ENCODE measurements at regions not wholly inside any gene's neighbourhood (a gene's known extent, or its start where the extent isn't known, plus 50 kb on each side); places are given as distances from the start of the nearest gene placed in this dataset.

DNA sequence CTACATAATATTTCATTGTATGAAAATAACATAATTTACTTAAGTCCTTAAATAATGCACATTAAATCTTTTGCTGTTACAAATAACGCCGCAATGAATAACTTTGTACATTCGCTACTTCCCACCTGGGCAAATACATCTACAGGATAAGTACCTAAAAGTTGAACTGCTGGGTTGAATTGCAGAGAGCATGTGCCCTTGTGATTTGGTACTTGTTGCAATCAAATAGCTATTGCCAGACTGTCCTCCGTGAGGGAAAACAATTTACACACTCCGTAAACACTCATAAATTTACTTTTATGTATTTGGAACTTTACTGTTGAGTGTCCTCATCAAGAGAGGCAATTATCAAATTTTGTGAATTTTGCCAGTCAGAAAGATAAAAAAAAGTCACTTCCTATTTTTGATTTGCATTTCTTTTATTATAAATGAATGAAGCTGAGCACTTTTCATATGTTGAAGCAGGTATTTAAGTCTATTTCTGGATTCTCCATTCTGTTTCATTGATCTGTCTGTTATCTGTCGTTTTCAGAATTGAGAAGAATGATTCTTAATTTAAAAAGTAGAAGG, 140.8 kb upstream of the SERTAD2 start:
- Histone ChIP-seq H3K27ac (ENCODE audit: low read depth in 1 of 2, low read length in 2 of 2) (no peak overlapping the region), H3K4me1 (ENCODE audit: control insufficient read depth in 4 of 4, insufficient read depth in 4 of 4, low read length in 3 of 4) (peaks cover 0 to 6% (median 2%) of the 10 kb centered on the region in 4 donors), H3K4me3 (ENCODE audit: low read depth in 1 of 3, low read length in 3 of 3) (no peak overlapping the region), H3K36me3 (ENCODE audit: control insufficient read depth in 4 of 4, insufficient read depth in 3 of 4, low read depth in 1 of 4, low read length in 3 of 4) (no peaks in the 10 kb centered on the region), H3K27me3 (ENCODE audit: control insufficient read depth in 4 of 4, insufficient read depth in 4 of 4, low read length in 3 of 4) (no peaks in the 10 kb centered on the region), H3K9me3 (ENCODE audit: control insufficient read depth in 4 of 4, low read length in 3 of 4) (no peaks in the 10 kb centered on the region), H3K9ac (ENCODE audit: low read depth in 1 of 2, low read length in 2 of 2) (no peak overlapping the region)
- WGBS: 81% methylated on average over 6 of the region's 6 CpGs
- TF ChIP-seq EGR1 (IDR thresholded peaks at IDR 0.05; ENCODE audit: low read depth in 2 of 2) (no peak), SP1 (IDR thresholded peaks at IDR 0.05) (no peak), FOXA1 (IDR thresholded peaks at IDR 0.05) (no peak), TAF1 (conservative IDR thresholded peaks at IDR 0.05) (no peak)
- DNase-seq (ENCODE audit: low spot score): no peak

DNA sequence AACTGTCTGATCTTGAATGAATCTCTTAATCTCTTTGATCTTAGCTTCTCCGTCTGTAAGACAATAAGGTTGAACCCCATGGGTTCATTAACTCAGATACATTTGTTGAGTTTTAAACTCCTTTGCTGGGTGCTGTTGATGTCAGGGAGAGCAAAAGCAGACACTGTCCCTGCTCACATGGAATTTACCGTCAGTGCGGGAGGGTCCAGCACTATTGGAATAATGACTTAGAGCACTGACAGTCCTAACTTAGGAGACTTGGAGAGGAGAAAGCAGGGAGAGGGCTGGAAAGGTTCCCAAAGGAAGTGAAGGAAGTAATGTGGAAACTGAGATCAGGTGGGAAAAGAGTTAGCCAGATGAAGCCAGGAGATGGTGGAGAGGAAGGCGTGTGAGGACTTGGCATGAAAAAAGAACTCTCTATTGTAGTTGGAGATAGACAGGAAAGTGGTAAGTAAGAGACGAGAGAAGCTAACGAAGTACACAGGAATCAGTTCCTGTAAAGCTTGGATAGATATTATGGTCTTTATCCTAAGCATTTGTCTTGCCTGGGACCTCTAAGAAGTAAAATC, 141.4 kb upstream of the SERTAD2 start:
- Histone ChIP-seq H3K4me1 (ENCODE audit: control insufficient read depth in 4 of 4, insufficient read depth in 4 of 4, low read length in 3 of 4) (peaks cover 0 to 6% (median 2%) of the 10 kb centered on the region in 4 donors), H3K36me3 (ENCODE audit: control insufficient read depth in 4 of 4, insufficient read depth in 3 of 4, low read depth in 1 of 4, low read length in 3 of 4) (no peaks in the 10 kb centered on the region), H3K27me3 (ENCODE audit: control insufficient read depth in 4 of 4, insufficient read depth in 4 of 4, low read length in 3 of 4) (no peaks in the 10 kb centered on the region), H3K27ac (ENCODE audit: low read depth in 1 of 2, low read length in 2 of 2) (no peak overlapping the region), H3K9me3 (ENCODE audit: control insufficient read depth in 4 of 4, low read length in 3 of 4) (no peaks in the 10 kb centered on the region), H3K9ac (ENCODE audit: low read depth in 1 of 2, low read length in 2 of 2) (no peak overlapping the region), H3K4me3 (ENCODE audit: low read depth in 1 of 3, low read length in 3 of 3) (no peak overlapping the region)
- WGBS: 83% methylated on average over 6 of the region's 6 CpGs
- TF ChIP-seq HNF4A (conservative IDR thresholded peaks at IDR 0.05): no peak
- TF ChIP-seq, protein P1, sequence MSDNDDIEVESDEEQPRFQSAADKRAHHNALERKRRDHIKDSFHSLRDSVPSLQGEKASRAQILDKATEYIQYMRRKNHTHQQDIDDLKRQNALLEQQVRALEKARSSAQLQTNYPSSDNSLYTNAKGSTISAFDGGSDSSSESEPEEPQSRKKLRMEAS (IDR thresholded peaks at IDR 0.05): no peak
- TF ChIP-seq YY1 (IDR thresholded peaks at IDR 0.05): no peak
- no peak for TF ChIP-seq TAF1 (conservative IDR thresholded peaks at IDR 0.05)
- TF ChIP-seq NR2F2 (IDR thresholded peaks at IDR 0.05): no peak
- TF ChIP-seq, protein P2, sequence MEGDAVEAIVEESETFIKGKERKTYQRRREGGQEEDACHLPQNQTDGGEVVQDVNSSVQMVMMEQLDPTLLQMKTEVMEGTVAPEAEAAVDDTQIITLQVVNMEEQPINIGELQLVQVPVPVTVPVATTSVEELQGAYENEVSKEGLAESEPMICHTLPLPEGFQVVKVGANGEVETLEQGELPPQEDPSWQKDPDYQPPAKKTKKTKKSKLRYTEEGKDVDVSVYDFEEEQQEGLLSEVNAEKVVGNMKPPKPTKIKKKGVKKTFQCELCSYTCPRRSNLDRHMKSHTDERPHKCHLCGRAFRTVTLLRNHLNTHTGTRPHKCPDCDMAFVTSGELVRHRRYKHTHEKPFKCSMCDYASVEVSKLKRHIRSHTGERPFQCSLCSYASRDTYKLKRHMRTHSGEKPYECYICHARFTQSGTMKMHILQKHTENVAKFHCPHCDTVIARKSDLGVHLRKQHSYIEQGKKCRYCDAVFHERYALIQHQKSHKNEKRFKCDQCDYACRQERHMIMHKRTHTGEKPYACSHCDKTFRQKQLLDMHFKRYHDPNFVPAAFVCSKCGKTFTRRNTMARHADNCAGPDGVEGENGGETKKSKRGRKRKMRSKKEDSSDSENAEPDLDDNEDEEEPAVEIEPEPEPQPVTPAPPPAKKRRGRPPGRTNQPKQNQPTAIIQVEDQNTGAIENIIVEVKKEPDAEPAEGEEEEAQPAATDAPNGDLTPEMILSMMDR (IDR thresholded peaks at IDR 0.05; ENCODE audit: low read depth, low read length, missing input control): no peak
- no peak for TF ChIP-seq GABPA (IDR thresholded peaks at IDR 0.05 in 1 of 2, conservative IDR thresholded peaks at IDR 0.05 in 1 of 2)
- TF ChIP-seq, protein P3, sequence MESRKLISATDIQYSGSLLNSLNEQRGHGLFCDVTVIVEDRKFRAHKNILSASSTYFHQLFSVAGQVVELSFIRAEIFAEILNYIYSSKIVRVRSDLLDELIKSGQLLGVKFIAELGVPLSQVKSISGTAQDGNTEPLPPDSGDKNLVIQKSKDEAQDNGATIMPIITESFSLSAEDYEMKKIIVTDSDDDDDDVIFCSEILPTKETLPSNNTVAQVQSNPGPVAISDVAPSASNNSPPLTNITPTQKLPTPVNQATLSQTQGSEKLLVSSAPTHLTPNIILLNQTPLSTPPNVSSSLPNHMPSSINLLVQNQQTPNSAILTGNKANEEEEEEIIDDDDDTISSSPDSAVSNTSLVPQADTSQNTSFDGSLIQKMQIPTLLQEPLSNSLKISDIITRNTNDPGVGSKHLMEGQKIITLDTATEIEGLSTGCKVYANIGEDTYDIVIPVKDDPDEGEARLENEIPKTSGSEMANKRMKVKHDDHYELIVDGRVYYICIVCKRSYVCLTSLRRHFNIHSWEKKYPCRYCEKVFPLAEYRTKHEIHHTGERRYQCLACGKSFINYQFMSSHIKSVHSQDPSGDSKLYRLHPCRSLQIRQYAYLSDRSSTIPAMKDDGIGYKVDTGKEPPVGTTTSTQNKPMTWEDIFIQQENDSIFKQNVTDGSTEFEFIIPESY (IDR thresholded peaks at IDR 0.05): no peak
- TF ChIP-seq, protein P4, sequence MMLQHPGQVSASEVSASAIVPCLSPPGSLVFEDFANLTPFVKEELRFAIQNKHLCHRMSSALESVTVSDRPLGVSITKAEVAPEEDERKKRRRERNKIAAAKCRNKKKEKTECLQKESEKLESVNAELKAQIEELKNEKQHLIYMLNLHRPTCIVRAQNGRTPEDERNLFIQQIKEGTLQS (IDR thresholded peaks at IDR 0.05): no peak
- no peak for TF ChIP-seq SP1 (IDR thresholded peaks at IDR 0.05)
- no peak for DNase-seq (ENCODE audit: low spot score)

DNA sequence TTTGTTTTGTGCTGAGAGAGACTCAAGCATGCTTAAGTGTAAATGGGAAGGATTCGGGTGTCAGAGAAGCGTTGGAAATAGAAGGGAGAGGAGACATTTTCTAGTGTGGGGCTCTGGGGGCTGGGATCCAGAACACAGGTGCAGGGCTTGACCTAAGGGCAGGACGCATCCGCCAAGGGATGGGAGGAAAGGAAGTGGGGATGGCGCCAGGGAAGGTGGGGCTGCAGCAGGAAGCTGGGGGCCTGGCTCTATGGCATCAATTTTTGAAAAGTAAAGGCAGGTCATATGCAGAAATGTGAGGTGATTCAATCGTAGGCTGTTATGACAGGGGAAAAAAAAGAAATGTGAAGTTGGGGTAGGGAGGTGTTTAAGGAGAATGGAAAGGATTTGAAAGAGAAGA, 143.2 kb upstream of the SERTAD2 start:
- TF ChIP-seq FOXA2 (IDR thresholded peaks at IDR 0.05) (no peak), RXRA (IDR thresholded peaks at IDR 0.05) (no peak), EGR1 (IDR thresholded peaks at IDR 0.05; ENCODE audit: low read depth in 2 of 2) (no peak)
- TF ChIP-seq, protein P5, sequence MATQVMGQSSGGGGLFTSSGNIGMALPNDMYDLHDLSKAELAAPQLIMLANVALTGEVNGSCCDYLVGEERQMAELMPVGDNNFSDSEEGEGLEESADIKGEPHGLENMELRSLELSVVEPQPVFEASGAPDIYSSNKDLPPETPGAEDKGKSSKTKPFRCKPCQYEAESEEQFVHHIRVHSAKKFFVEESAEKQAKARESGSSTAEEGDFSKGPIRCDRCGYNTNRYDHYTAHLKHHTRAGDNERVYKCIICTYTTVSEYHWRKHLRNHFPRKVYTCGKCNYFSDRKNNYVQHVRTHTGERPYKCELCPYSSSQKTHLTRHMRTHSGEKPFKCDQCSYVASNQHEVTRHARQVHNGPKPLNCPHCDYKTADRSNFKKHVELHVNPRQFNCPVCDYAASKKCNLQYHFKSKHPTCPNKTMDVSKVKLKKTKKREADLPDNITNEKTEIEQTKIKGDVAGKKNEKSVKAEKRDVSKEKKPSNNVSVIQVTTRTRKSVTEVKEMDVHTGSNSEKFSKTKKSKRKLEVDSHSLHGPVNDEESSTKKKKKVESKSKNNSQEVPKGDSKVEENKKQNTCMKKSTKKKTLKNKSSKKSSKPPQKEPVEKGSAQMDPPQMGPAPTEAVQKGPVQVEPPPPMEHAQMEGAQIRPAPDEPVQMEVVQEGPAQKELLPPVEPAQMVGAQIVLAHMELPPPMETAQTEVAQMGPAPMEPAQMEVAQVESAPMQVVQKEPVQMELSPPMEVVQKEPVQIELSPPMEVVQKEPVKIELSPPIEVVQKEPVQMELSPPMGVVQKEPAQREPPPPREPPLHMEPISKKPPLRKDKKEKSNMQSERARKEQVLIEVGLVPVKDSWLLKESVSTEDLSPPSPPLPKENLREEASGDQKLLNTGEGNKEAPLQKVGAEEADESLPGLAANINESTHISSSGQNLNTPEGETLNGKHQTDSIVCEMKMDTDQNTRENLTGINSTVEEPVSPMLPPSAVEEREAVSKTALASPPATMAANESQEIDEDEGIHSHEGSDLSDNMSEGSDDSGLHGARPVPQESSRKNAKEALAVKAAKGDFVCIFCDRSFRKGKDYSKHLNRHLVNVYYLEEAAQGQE (IDR thresholded peaks at IDR 0.05): no peak
- H3K4me3 ChIP-seq (ENCODE audit: low read depth in 1 of 3, low read length in 3 of 3): no peak overlapping the region
- no peak overlapping the region for H3K9ac ChIP-seq (ENCODE audit: low read depth in 1 of 2, low read length in 2 of 2)
- DNase-seq (ENCODE audit: low spot score): no peak
- H3K36me3 ChIP-seq (ENCODE audit: control insufficient read depth in 4 of 4, insufficient read depth in 3 of 4, low read depth in 1 of 4, low read length in 3 of 4): no peaks in the 10 kb centered on the region
- 85% methylated on average over 6 of the region's 6 CpGs for WGBS
- no peak overlapping the region for H3K27ac ChIP-seq (ENCODE audit: low read depth in 1 of 2, low read length in 2 of 2)
- H3K4me1 ChIP-seq (ENCODE audit: control insufficient read depth in 4 of 4, insufficient read depth in 4 of 4, low read length in 3 of 4): peaks cover 0 to 6% (median 2%) of the 10 kb centered on the region in 4 donors
- no peaks in the 10 kb centered on the region for H3K9me3 ChIP-seq (ENCODE audit: control insufficient read depth in 4 of 4, low read length in 3 of 4)
- H3K27me3 ChIP-seq (ENCODE audit: control insufficient read depth in 4 of 4, insufficient read depth in 4 of 4, low read length in 3 of 4): no peaks in the 10 kb centered on the region

Data from liver (tissue), 8 donors.